DND-41 (cell line): ENCODE measurements at regions not wholly inside any gene's neighbourhood (a gene's known extent, or its start where the extent isn't known, plus 50 kb on each side); places are given as distances from the start of the nearest gene placed in this dataset.
A peak's percentile ranks its signal among the peaks of the same experiment; 100 is the strongest.
"Not testable (repeated sequence)": the region's sequence is repeated elsewhere in the genome, so short reads cannot be mapped to it uniquely, and the experiment has no call there.

Source experiments
- ATAC-seq: fragments of 200-7000 bp; cut with Tn5 transposase; 3 replicates; pipeline ENCODE4 v1.9.1; 2021; ENCODE audit warnings: low read depth; ENCODE audit not compliant: insufficient read depth
- DNase-seq: peaks from one replicate; pipeline ENCODE4 v3.0.0-alpha.2; 2020
- H2AFZ ChIP-seq: 2 replicates; pipeline ENCODE4 v1.6.0; 2012; ENCODE audit warnings: low read depth, low read length
- H3K27ac ChIP-seq: 2 replicates; pipeline ENCODE4 v1.5.1; 2012; ENCODE audit warnings: low read length, inconsistent platforms
- H3K27me3 ChIP-seq: fragments of 200-600 bp; sonication (generic); 2 replicates; pipeline ENCODE4 v1.6.0; 2012; ENCODE audit warnings: low read length, mild to moderate bottlenecking, inconsistent platforms; ENCODE audit not compliant: insufficient read depth, poor library complexity
- H3K36me3 ChIP-seq: 2 replicates; pipeline ENCODE4 v1.5.1; 2012; ENCODE audit warnings: low read length, inconsistent platforms; ENCODE audit not compliant: insufficient read depth
- H3K4me1 ChIP-seq: 2 replicates; pipeline ENCODE4 v1.5.1; 2012; ENCODE audit warnings: mild to moderate bottlenecking, low read length; ENCODE audit not compliant: insufficient read depth
- H3K4me2 ChIP-seq: 2 replicates; pipeline ENCODE4 v1.6.0; 2012; ENCODE audit warnings: mild to moderate bottlenecking, moderate library complexity, low read length, inconsistent platforms; ENCODE audit not compliant: insufficient read depth
- H3K4me3 ChIP-seq, 2 experiments: fragments of 200-600 bp in 1 of 2; shearing (Covaris generic) in 1 of 2; 2 replicates each; pipeline ENCODE4 v1.5.1; 2012 to 2016; ENCODE audit warnings: inconsistent platforms in 2 of 2, low read length in 2 of 2, mild to moderate bottlenecking in 2 of 2, low read depth in 1 of 2, moderate library complexity in 1 of 2
- H3K79me2 ChIP-seq: 2 replicates; pipeline ENCODE4 v1.6.0; 2012; ENCODE audit warnings: low read length, inconsistent platforms; ENCODE audit not compliant: insufficient read depth
- H3K9ac ChIP-seq: 2 replicates; pipeline ENCODE4 v1.6.0; 2012; ENCODE audit warnings: low read depth, mild to moderate bottlenecking, inconsistent platforms, low read length, moderate library complexity
- H3K9me3 ChIP-seq: 2 replicates; pipeline ENCODE4 v1.5.1; 2012; ENCODE audit warnings: low read length, moderate library complexity, mild to moderate bottlenecking, inconsistent platforms; ENCODE audit not compliant: insufficient read depth, severe bottlenecking
- H4K20me1 ChIP-seq: 2 replicates; pipeline ENCODE4 v1.6.0; 2012; ENCODE audit warnings: low read length; ENCODE audit not compliant: insufficient read depth
- CTCF ChIP-seq: IDR thresholded peaks from 2 replicates; pipeline ENCODE4 v1.5.1; 2012; ENCODE audit warnings: borderline replicate concordance, low read length, moderate library complexity, mild to moderate bottlenecking; ENCODE audit not compliant: poor library complexity, severe bottlenecking; ENCODE audit errors: extremely low read depth
- EZH2 ChIP-seq: IDR thresholded peaks from 3 replicates; pipeline ENCODE4 v1.6.1; 2012; ENCODE audit warnings: borderline replicate concordance, low read depth, mild to moderate bottlenecking, moderate library complexity, low read length, inconsistent platforms; ENCODE audit not compliant: severe bottlenecking

GRCh38 chr15:23801881-23802280 lies 114.8 kb upstream of the NDN start:
- ATAC-seq (no peak), DNase-seq (no peak)
- Histone ChIP-seq H3K36me3 (no peaks in the 10 kb centered on the region), H2AFZ (no peak overlapping the region), H3K4me1 (no peaks in the 10 kb centered on the region), H3K27ac (no peak overlapping the region), H3K79me2 (no peaks in the 10 kb centered on the region), H3K4me2 (no peak overlapping the region), H3K9ac (no peak overlapping the region), H3K4me3 (no peak overlapping the region), H3K27me3 (no peaks in the 10 kb centered on the region), H3K9me3 (no peaks in the 10 kb centered on the region), H4K20me1 (no peaks in the 10 kb centered on the region)
- no peak for TF ChIP-seq EZH2

- H3K9me3 ChIP-seq, H3K4me3 ChIP-seq, H3K79me2 ChIP-seq, DNase-seq, H4K20me1 ChIP-seq, H3K36me3 ChIP-seq, H2AFZ ChIP-seq, ATAC-seq, H3K27me3 ChIP-seq, H3K4me2 ChIP-seq, H3K9ac ChIP-seq, H3K27ac ChIP-seq, H3K4me1 ChIP-seq: not testable (repeated sequence)
Observed at GRCh38 chr15:23802896-23803435, 115.9 kb upstream of the NDN start.

GRCh38 chr15:23806980-23807379 lies 119.9 kb upstream of the NDN start:
- Histone ChIP-seq H2AFZ (no peak overlapping the region), H3K27ac (no peak overlapping the region), H3K9ac (no peak overlapping the region), H3K27me3 (no peaks in the 10 kb centered on the region), H3K9me3 (no peaks in the 10 kb centered on the region), H3K4me1 (no peaks in the 10 kb centered on the region), H4K20me1 (no peaks in the 10 kb centered on the region), H3K4me3 (no peak overlapping the region), H3K79me2 (no peaks in the 10 kb centered on the region), H3K36me3 (no peaks in the 10 kb centered on the region), H3K4me2 (no peak overlapping the region)
- no peak for DNase-seq
- TF ChIP-seq EZH2, result no peak
- TF ChIP-seq CTCF, result no peak
- no peak for ATAC-seq

- no peak overlapping the region for H2AFZ ChIP-seq
- H4K20me1 ChIP-seq, result no peaks in the 10 kb centered on the region
- H3K4me3 ChIP-seq, result no peak overlapping the region
- TF ChIP-seq CTCF (peak; percentile 41), EZH2 (no peak)
- no peaks in the 10 kb centered on the region for H3K9me3 ChIP-seq
- no peaks in the 10 kb centered on the region for H3K4me1 ChIP-seq
- no peaks in the 10 kb centered on the region for H3K27me3 ChIP-seq
- ATAC-seq, result peak; percentile 33; the same call in 1 of the 3 replicates
- H3K36me3 ChIP-seq, result no peaks in the 10 kb centered on the region
- no peaks in the 10 kb centered on the region for H3K79me2 ChIP-seq
- peak; percentile 7 for DNase-seq
- H3K9ac ChIP-seq, result no peak overlapping the region
- H3K27ac ChIP-seq, result no peak overlapping the region
- H3K4me2 ChIP-seq, result no peak overlapping the region
Observed at GRCh38 chr15:23823508-23823907, 136.4 kb upstream of the NDN start.
